K562 (cell line): ENCODE measurements at regions not wholly inside any gene's neighbourhood (a gene's known extent, or its start where the extent isn't known, plus 50 kb on each side); places are given as distances from the start of the nearest gene placed in this dataset.

ENCODE experiments used
- ATAC-seq: fragments of 200-7000 bp; cut with Tn5 transposase; 3 replicates; pipeline ENCODE4 v1.9.1; 2020; ENCODE audit warnings: moderate library complexity
- BruUV-seq: library from RNA; stranded (reverse); fragments of 400-500 nt; replicated peaks from 2 replicates; lab custom pipeline; 2021; lab: Mats Ljungman, UMichigan
- CTCF ChIA-PET: fragments of 300-600 bp; formaldehyde crosslinking; extraction: SDS; loops from one replicate; lab custom pipeline; 2021; ENCODE audit warnings: low intra/inter-chr PET ratio; lab: Yijun Ruan, JAX
- POLR2A ChIA-PET: fragments of 300-600, 350-650 bp; sonication (Branson Sonifier 250); formaldehyde crosslinking; extraction: SDS; loops from one replicate; lab custom pipeline; 2021; ENCODE audit warnings: antibody characterized with exemption, inconsistent platforms; lab: Yijun Ruan, JAX
- DNase-seq, 4 experiments: peaks; one replicate each; pipeline versions ENCODE4 v3.0.0 to v3.0.0-alpha.2; 2011 to 2018; ENCODE audit warnings: low spot score in 3 of 4, mixed read lengths in 3 of 4; ENCODE audit errors: extremely low read depth in 1 of 4
- FAIRE-seq: peaks from 2 replicates; lab custom pipeline; 2011; peaks lifted over from hg19 to GRCh38; lab: Jason Lieb, UNC
- H2AFZ ChIP-seq: 2 replicates; pipeline ENCODE4 v1.6.0; 2011; ENCODE audit warnings: low read depth, low read length, control low read depth, inconsistent platforms
- H3K27ac ChIP-seq: fragments of 200-600 bp; 3 replicates; pipeline ENCODE4 v1.8.0; 2011; ENCODE audit warnings: low read depth, mild to moderate bottlenecking, control low read depth, inconsistent platforms, low read length, moderate library complexity, mixed read lengths; ENCODE audit errors: extremely low read depth
- H3K27me3 ChIP-seq, 2 experiments: fragments of 300-600 bp in 1 of 2; 2 replicates in 1 of 2; 3 replicates in 1 of 2; pipeline versions ENCODE4 v1.6.0 to v1.8.0; 2011; ENCODE audit warnings: inconsistent platforms in 2 of 2, low read length in 2 of 2, mild to moderate bottlenecking in 1 of 2, mixed read lengths in 1 of 2, moderate library complexity in 1 of 2; ENCODE audit not compliant: control insufficient read depth in 2 of 2, insufficient read depth in 2 of 2
- H3K36me3 ChIP-seq: fragments of 300-600 bp; 3 replicates; pipeline ENCODE4 v1.8.0; 2011; ENCODE audit warnings: mild to moderate bottlenecking, low read length, inconsistent platforms; ENCODE audit not compliant: control insufficient read depth, insufficient read depth
- H3K4me1 ChIP-seq, 2 experiments: fragments of 200-600 bp in 1 of 2; replicated peaks in 1 of 2; 2 replicates in 1 of 2; 3 replicates in 1 of 2; pipeline versions ENCODE4 v1.5.1 to v1.8.0; 2011; ENCODE audit warnings: inconsistent platforms in 2 of 2, low read length in 2 of 2, mild to moderate bottlenecking in 1 of 2, mixed read lengths in 1 of 2, moderate library complexity in 1 of 2; ENCODE audit not compliant: control insufficient read depth in 2 of 2, insufficient read depth in 2 of 2
- H3K4me2 ChIP-seq: 2 replicates; pipeline ENCODE4 v1.6.1; 2011; ENCODE audit warnings: low read length, control low read depth, inconsistent platforms, mixed read lengths; ENCODE audit not compliant: insufficient read depth
- H3K4me3 ChIP-seq: fragments of 200-600 bp; sonication (generic), shearing (Covaris generic); 2 replicates; pipeline ENCODE4 v1.5.1; 2016; ENCODE audit warnings: control low read depth, inconsistent platforms
- H3K79me2 ChIP-seq: fragments of 200-600 bp; 3 replicates; pipeline ENCODE4 v1.8.0; 2011; ENCODE audit warnings: low read length, inconsistent platforms; ENCODE audit not compliant: control insufficient read depth, insufficient read depth
- H3K9ac ChIP-seq, 2 experiments: 2 replicates each; pipeline versions ENCODE4 v1.6.0 to v1.6.1; 2011; ENCODE audit warnings: low read depth in 2 of 2, low read length in 2 of 2, control low read depth in 1 of 2, inconsistent platforms in 1 of 2, mild to moderate bottlenecking in 1 of 2, mixed read lengths in 1 of 2; ENCODE audit not compliant: insufficient read depth in 1 of 2
- H3K9me1 ChIP-seq: one replicate; pipeline ENCODE4 v1.6.0; 2011; ENCODE audit warnings: inconsistent platforms, mild to moderate bottlenecking, low read length, moderate library complexity; ENCODE audit not compliant: control insufficient read depth, insufficient read depth
- H3K9me3 ChIP-seq: replicated peaks from 2 replicates; pipeline ENCODE4 v1.5.1; 2011; ENCODE audit warnings: low read depth, low read length, inconsistent platforms; ENCODE audit not compliant: control insufficient read depth, insufficient read depth
- H4K20me1 ChIP-seq: replicated peaks from 2 replicates; pipeline ENCODE4 v1.6.1; 2011; ENCODE audit warnings: low read length, inconsistent platforms, mixed read lengths; ENCODE audit not compliant: control insufficient read depth, insufficient read depth
- CBX5 ChIP-seq: IDR thresholded peaks from 2 replicates; pipeline ENCODE4 v1.6.1; 2014; ENCODE audit warnings: low read depth, borderline replicate concordance
- IRF2 ChIP-seq: sonication (generic); formaldehyde crosslinking; IDR thresholded peaks from 2 replicates; pipeline ENCODE4 v1.8.1; 2022; ENCODE audit warnings: mild to moderate bottlenecking, missing genetic modification reagents
- PPARD ChIP-seq: fragments of 250-450 bp; sonication (Bioruptor Pico); IDR thresholded peaks from 2 replicates; pipeline ENCODE4 v1.8.0; 2022; ENCODE audit warnings: inconsistent platforms, mild to moderate bottlenecking, moderate library complexity
- ZNF175 ChIP-seq: fragments of 200-800 bp; sonication (Bioruptor generic); IDR thresholded peaks from 2 replicates; pipeline ENCODE4 v1.6.1; 2016; ENCODE audit warnings: low read depth, mild to moderate bottlenecking, missing genetic modification characterization, missing compliant biosample characterization
- WGBS: fragments of 100-300 bp; shearing (Covaris generic); methylation state at CpG from one replicate; pipeline ENCODE4 v1.1.6; 2016; ENCODE audit warnings: low coverage, mixed read lengths; ENCODE audit not compliant: insufficient coverage; ENCODE audit errors: missing lambda C conversion rate; 5-methylcytosine and 5-hydroxymethylcytosine counted together
- in situ Hi-C: fragments of 300-500 bp; cut with MboI; formaldehyde crosslinking; loops from 4 replicates; pipeline ENCODE4 v1.15.0; 2018; ENCODE audit warnings: inconsistent platforms, mixed read lengths
- intact Hi-C: fragments of 100-400 bp; cut with micrococcal nuclease; formaldehyde crosslinking; loops from 2 replicates; pipeline ENCODE4 v1.14.2; 2022
- TF ChIP-seq, protein P1 (sequence below): fragments of 450-650 bp; IDR thresholded peaks from 2 replicates; pipeline ENCODE4 v1.6.1; 2016; ENCODE audit warnings: mild to moderate bottlenecking, moderate library complexity

GRCh38 chr6:12595161-12595811 is 121.3 kb upstream of the PHACTR1 start:
- Histone ChIP-seq H3K27me3 (no peaks in the 10 kb centered on the region), H3K36me3 (no peaks in the 10 kb centered on the region), H3K4me2 (no peak overlapping the region), H3K27ac (no peak overlapping the region), H3K9me1 (no peaks in the 10 kb centered on the region), H4K20me1 (no peaks in the 10 kb centered on the region), H3K4me3 (no peak overlapping the region), H3K9me3 (no peaks in the 10 kb centered on the region), H3K4me1 (no peaks in the 10 kb centered on the region), H3K9ac (no peak overlapping the region), H3K79me2 (no peaks in the 10 kb centered on the region), H2AFZ (no peak overlapping the region)
- 2% methylated on average over 9 of the region's 9 CpGs for WGBS
- in situ Hi-C loops (no loop called here), intact Hi-C loops (no loop called here)
- no peak for FAIRE-seq
- no peak for ATAC-seq
- ChIA-PET POLR2A (no interaction called here), CTCF (no interaction called here)
- BruUV-seq, result no TSS peak
- no peak for DNase-seq
- no peak for TF ChIP-seq CBX5
- no peak for TF ChIP-seq ZNF175 (CRISPR knock-in tag)
- TF ChIP-seq PPARD (CRISPR knock-in tag), result no peak
- TF ChIP-seq IRF2 (CRISPR knock-in tag), result no peak
- TF ChIP-seq, protein P1, sequence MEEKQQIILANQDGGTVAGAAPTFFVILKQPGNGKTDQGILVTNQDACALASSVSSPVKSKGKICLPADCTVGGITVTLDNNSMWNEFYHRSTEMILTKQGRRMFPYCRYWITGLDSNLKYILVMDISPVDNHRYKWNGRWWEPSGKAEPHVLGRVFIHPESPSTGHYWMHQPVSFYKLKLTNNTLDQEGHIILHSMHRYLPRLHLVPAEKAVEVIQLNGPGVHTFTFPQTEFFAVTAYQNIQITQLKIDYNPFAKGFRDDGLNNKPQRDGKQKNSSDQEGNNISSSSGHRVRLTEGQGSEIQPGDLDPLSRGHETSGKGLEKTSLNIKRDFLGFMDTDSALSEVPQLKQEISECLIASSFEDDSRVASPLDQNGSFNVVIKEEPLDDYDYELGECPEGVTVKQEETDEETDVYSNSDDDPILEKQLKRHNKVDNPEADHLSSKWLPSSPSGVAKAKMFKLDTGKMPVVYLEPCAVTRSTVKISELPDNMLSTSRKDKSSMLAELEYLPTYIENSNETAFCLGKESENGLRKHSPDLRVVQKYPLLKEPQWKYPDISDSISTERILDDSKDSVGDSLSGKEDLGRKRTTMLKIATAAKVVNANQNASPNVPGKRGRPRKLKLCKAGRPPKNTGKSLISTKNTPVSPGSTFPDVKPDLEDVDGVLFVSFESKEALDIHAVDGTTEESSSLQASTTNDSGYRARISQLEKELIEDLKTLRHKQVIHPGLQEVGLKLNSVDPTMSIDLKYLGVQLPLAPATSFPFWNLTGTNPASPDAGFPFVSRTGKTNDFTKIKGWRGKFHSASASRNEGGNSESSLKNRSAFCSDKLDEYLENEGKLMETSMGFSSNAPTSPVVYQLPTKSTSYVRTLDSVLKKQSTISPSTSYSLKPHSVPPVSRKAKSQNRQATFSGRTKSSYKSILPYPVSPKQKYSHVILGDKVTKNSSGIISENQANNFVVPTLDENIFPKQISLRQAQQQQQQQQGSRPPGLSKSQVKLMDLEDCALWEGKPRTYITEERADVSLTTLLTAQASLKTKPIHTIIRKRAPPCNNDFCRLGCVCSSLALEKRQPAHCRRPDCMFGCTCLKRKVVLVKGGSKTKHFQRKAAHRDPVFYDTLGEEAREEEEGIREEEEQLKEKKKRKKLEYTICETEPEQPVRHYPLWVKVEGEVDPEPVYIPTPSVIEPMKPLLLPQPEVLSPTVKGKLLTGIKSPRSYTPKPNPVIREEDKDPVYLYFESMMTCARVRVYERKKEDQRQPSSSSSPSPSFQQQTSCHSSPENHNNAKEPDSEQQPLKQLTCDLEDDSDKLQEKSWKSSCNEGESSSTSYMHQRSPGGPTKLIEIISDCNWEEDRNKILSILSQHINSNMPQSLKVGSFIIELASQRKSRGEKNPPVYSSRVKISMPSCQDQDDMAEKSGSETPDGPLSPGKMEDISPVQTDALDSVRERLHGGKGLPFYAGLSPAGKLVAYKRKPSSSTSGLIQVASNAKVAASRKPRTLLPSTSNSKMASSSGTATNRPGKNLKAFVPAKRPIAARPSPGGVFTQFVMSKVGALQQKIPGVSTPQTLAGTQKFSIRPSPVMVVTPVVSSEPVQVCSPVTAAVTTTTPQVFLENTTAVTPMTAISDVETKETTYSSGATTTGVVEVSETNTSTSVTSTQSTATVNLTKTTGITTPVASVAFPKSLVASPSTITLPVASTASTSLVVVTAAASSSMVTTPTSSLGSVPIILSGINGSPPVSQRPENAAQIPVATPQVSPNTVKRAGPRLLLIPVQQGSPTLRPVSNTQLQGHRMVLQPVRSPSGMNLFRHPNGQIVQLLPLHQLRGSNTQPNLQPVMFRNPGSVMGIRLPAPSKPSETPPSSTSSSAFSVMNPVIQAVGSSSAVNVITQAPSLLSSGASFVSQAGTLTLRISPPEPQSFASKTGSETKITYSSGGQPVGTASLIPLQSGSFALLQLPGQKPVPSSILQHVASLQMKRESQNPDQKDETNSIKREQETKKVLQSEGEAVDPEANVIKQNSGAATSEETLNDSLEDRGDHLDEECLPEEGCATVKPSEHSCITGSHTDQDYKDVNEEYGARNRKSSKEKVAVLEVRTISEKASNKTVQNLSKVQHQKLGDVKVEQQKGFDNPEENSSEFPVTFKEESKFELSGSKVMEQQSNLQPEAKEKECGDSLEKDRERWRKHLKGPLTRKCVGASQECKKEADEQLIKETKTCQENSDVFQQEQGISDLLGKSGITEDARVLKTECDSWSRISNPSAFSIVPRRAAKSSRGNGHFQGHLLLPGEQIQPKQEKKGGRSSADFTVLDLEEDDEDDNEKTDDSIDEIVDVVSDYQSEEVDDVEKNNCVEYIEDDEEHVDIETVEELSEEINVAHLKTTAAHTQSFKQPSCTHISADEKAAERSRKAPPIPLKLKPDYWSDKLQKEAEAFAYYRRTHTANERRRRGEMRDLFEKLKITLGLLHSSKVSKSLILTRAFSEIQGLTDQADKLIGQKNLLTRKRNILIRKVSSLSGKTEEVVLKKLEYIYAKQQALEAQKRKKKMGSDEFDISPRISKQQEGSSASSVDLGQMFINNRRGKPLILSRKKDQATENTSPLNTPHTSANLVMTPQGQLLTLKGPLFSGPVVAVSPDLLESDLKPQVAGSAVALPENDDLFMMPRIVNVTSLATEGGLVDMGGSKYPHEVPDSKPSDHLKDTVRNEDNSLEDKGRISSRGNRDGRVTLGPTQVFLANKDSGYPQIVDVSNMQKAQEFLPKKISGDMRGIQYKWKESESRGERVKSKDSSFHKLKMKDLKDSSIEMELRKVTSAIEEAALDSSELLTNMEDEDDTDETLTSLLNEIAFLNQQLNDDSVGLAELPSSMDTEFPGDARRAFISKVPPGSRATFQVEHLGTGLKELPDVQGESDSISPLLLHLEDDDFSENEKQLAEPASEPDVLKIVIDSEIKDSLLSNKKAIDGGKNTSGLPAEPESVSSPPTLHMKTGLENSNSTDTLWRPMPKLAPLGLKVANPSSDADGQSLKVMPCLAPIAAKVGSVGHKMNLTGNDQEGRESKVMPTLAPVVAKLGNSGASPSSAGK, result no peak
